HepG2 (cell line): ENCODE measurements at regions not wholly inside any gene's neighbourhood (a gene's known extent, or its start where the extent isn't known, plus 50 kb on each side); places are given as distances from the start of the nearest gene placed in this dataset.
A peak's percentile ranks its signal among the peaks of the same experiment; 100 is the strongest.

Experiments
- ATAC-seq: fragments of 200-7000 bp; cut with Tn5 transposase; 3 replicates; pipeline ENCODE4 v1.9.1; 2020; ENCODE audit warnings: mild to moderate bottlenecking, moderate library complexity
- BruUV-seq: library from RNA; stranded (reverse); fragments of 400-500 nt; replicated peaks from 2 replicates; lab custom pipeline; 2021; lab: Mats Ljungman, UMichigan
- CTCF ChIA-PET: fragments of 300-600 bp; formaldehyde crosslinking; extraction: SDS; loops from one replicate; lab custom pipeline; 2021; ENCODE audit warnings: low total read pairs, inconsistent platforms, low intra/inter-chr PET ratio; lab: Yijun Ruan, JAX
- POLR2A ChIA-PET: fragments of 350-600 bp; sonication (Branson Sonifier 250); formaldehyde crosslinking; loops from one replicate; lab custom pipeline; 2020; ENCODE audit warnings: antibody characterized with exemption, inconsistent platforms; lab: Yijun Ruan, JAX
- DNase-seq: peaks from one replicate; pipeline ENCODE4 v3.0.0-alpha.2; 2015; ENCODE audit warnings: low spot score
- FAIRE-seq: peaks from 3 replicates; lab custom pipeline; 2011; peaks lifted over from hg19 to GRCh38; lab: Jason Lieb, UNC
- H2AFZ ChIP-seq: one replicate; pipeline ENCODE4 v1.6.1; 2011; ENCODE audit warnings: low read length, inconsistent platforms
- H3K27ac ChIP-seq: fragments of 300-600 bp; 3 replicates; pipeline ENCODE4 v1.8.0; 2011; ENCODE audit warnings: mixed run types, mild to moderate bottlenecking, mixed read lengths, low read length, inconsistent platforms; ENCODE audit not compliant: insufficient read depth; ENCODE audit errors: extremely low read length
- H3K27me3 ChIP-seq, 2 experiments: fragments of 200-600 bp in 1 of 2; 2 replicates in 1 of 2; 3 replicates in 1 of 2; pipeline versions ENCODE4 v1.6.0 to v1.8.0; 2011; ENCODE audit warnings: low read length in 2 of 2, mild to moderate bottlenecking in 2 of 2, moderate library complexity in 2 of 2, inconsistent platforms in 1 of 2; ENCODE audit not compliant: insufficient read depth in 2 of 2, control insufficient read depth in 1 of 2
- H3K36me3 ChIP-seq, 2 experiments: fragments of 200-600 bp in 1 of 2; replicated peaks in 1 of 2; 2 replicates in 1 of 2; 3 replicates in 1 of 2; pipeline versions ENCODE4 v1.5.1 to v1.8.0; 2011; ENCODE audit warnings: low read length in 2 of 2, inconsistent platforms in 1 of 2; ENCODE audit not compliant: insufficient read depth in 2 of 2, control insufficient read depth in 1 of 2
- H3K4me1 ChIP-seq: 2 replicates; pipeline ENCODE4 v1.5.1; 2012; ENCODE audit warnings: low read length, inconsistent platforms; ENCODE audit not compliant: insufficient read depth
- H3K4me2 ChIP-seq: 2 replicates; pipeline ENCODE4 v1.6.0; 2011; ENCODE audit warnings: low read depth, low read length, inconsistent platforms
- H3K4me3 ChIP-seq, 3 experiments: fragments of 200-600 bp in 1 of 3; sonication (generic), shearing (Covaris generic) in 1 of 3; replicated peaks in 1 of 3; 2 replicates each; pipeline ENCODE4 v1.5.1; 2011 to 2016; ENCODE audit warnings: low read length in 3 of 3, inconsistent platforms in 2 of 3, low read depth in 2 of 3, mild to moderate bottlenecking in 2 of 3, control low read depth in 1 of 3, mixed read lengths in 1 of 3; ENCODE audit not compliant: insufficient read depth in 1 of 3
- H3K79me2 ChIP-seq: one replicate; pipeline ENCODE4 v1.6.1; 2011; ENCODE audit warnings: low read length, inconsistent platforms; ENCODE audit not compliant: insufficient read depth
- H3K9ac ChIP-seq: 2 replicates; pipeline ENCODE4 v1.6.0; 2011; ENCODE audit warnings: mild to moderate bottlenecking, low read depth, low read length, inconsistent platforms; ENCODE audit not compliant: insufficient read depth
- H3K9me3 ChIP-seq: 2 replicates; pipeline ENCODE4 v1.5.1; 2012; ENCODE audit warnings: mild to moderate bottlenecking, low read length
- H4K20me1 ChIP-seq: 2 replicates; pipeline ENCODE4 v1.6.0; 2011; ENCODE audit warnings: inconsistent platforms, mild to moderate bottlenecking, low read length, moderate library complexity; ENCODE audit not compliant: insufficient read depth
- AHDC1 ChIP-seq: sonication (generic); formaldehyde crosslinking; IDR thresholded peaks from 2 replicates; pipeline ENCODE4 v1.5.1; 2020; ENCODE audit warnings: mild to moderate bottlenecking, missing genetic modification reagents, borderline replicate concordance
- BCL6 ChIP-seq: IDR thresholded peaks from 2 replicates; pipeline ENCODE4 v1.6.1; 2016; ENCODE audit warnings: missing genetic modification reagents, missing compliant biosample characterization
- BRCA1 ChIP-seq: sonication (generic); formaldehyde crosslinking; IDR thresholded peaks from 2 replicates; pipeline ENCODE4 v1.4.0; 2020; ENCODE audit warnings: missing genetic modification reagents
- RFXANK ChIP-seq: IDR thresholded peaks from 2 replicates; pipeline ENCODE4 v1.6.1; 2016
- TBL1XR1 ChIP-seq: fragments of 150-350 bp; IDR thresholded peaks from 2 replicates; pipeline ENCODE4 v1.6.1; 2014; ENCODE audit warnings: borderline replicate concordance, low read length; ENCODE audit not compliant: partially characterized antibody
- ZBTB8A ChIP-seq: sonication (generic); formaldehyde crosslinking; IDR thresholded peaks from 2 replicates; pipeline ENCODE4 v1.4.0; 2020; ENCODE audit warnings: mild to moderate bottlenecking, low read depth, missing genetic modification reagents, borderline replicate concordance
- ZNF124 ChIP-seq: sonication (generic); formaldehyde crosslinking; IDR thresholded peaks from 2 replicates; pipeline ENCODE4 v1.4.0; 2020; ENCODE audit warnings: missing genetic modification reagents
- ZNF75D ChIP-seq: sonication (generic); formaldehyde crosslinking; IDR thresholded peaks from 2 replicates; pipeline ENCODE4 v1.8.1; 2023; ENCODE audit warnings: missing genetic modification reagents, mild to moderate bottlenecking, borderline replicate concordance
- WGBS: methylation state at CpG from one replicate; pipeline ENCODE4 v1.1.6; 2017; ENCODE audit warnings: low lambda C conversion rate; 5-methylcytosine and 5-hydroxymethylcytosine counted together
- in situ Hi-C: cut with HindIII; loops from 2 replicates; pipeline ENCODE4 v1.10.0; 2017; ENCODE audit warnings: low pct_unique_long_range_greater_than_20kb; ENCODE audit not compliant: extremely low pct_ligation_motif_present
- intact Hi-C: fragments of 100-400 bp; cut with micrococcal nuclease; formaldehyde crosslinking; loops from one replicate; pipeline ENCODE4 v1.10.0; 2022; ENCODE audit not compliant: unreplicated experiment
- TF ChIP-seq, protein P1 (sequence below): sonication (generic); formaldehyde crosslinking; IDR thresholded peaks from 2 replicates; pipeline ENCODE4 v1.5.0; 2020; ENCODE audit warnings: missing genetic modification reagents

GRCh38 chr2:191739194-191739593 lies 61.3 kb downstream of the NABP1 start:
- H3K4me3 ChIP-seq, result no peak overlapping the region
- intact Hi-C loops (no loop called here), in situ Hi-C loops (no loop called here)
- H3K4me2 ChIP-seq, result no peak overlapping the region
- H3K79me2 ChIP-seq, result no peaks in the 10 kb centered on the region
- H3K36me3 ChIP-seq, result no peaks in the 10 kb centered on the region
- no peaks in the 10 kb centered on the region for H3K4me1 ChIP-seq
- POLR2A ChIA-PET, result no interaction called here
- peak overlapping the region; percentile 18 for H2AFZ ChIP-seq
- no TSS peak for BruUV-seq
- H3K9me3 ChIP-seq, result no peaks in the 10 kb centered on the region
- 0 out of 5 replicates have a peak, but pooled peaks cover 0 to 2% of the 10 kb centered on the region in 2 experiments for H3K27me3 ChIP-seq
- no peak overlapping the region for H3K9ac ChIP-seq
- H4K20me1 ChIP-seq, result no peaks in the 10 kb centered on the region
- no peak overlapping the region for H3K27ac ChIP-seq
- DNase-seq, result no peak
- CTCF ChIA-PET, result no interaction called here
- 20% methylated on average over 3 of the region's 3 CpGs for WGBS
- no peak for ATAC-seq
- no peak for FAIRE-seq
- TF ChIP-seq, protein P1, sequence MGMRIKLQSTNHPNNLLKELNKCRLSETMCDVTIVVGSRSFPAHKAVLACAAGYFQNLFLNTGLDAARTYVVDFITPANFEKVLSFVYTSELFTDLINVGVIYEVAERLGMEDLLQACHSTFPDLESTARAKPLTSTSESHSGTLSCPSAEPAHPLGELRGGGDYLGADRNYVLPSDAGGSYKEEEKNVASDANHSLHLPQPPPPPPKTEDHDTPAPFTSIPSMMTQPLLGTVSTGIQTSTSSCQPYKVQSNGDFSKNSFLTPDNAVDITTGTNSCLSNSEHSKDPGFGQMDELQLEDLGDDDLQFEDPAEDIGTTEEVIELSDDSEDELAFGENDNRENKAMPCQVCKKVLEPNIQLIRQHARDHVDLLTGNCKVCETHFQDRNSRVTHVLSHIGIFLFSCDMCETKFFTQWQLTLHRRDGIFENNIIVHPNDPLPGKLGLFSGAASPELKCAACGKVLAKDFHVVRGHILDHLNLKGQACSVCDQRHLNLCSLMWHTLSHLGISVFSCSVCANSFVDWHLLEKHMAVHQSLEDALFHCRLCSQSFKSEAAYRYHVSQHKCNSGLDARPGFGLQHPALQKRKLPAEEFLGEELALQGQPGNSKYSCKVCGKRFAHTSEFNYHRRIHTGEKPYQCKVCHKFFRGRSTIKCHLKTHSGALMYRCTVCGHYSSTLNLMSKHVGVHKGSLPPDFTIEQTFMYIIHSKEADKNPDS (CRISPR knock-in tag), result no peak
- TF ChIP-seq ZNF75D (no peak), BCL6 (CRISPR knock-in tag) (no peak), ZBTB8A (CRISPR knock-in tag) (no peak), ZNF124 (CRISPR knock-in tag) (no peak), BRCA1 (CRISPR knock-in tag) (no peak), TBL1XR1 (no peak), AHDC1 (CRISPR knock-in tag) (no peak), RFXANK (no peak)
